GM18951 (cell line): ENCODE measurements at regions not wholly inside any gene's neighbourhood (a gene's known extent, or its start where the extent isn't known, plus 50 kb on each side); places are given as distances from the start of the nearest gene placed in this dataset.

ENCODE experiments used
- POLR2A ChIP-seq: IDR thresholded peaks from 4 replicates; pipeline ENCODE4 v1.6.1; 2011; ENCODE audit warnings: mild to moderate bottlenecking; ENCODE audit not compliant: insufficient read length, insufficient read depth; ENCODE audit errors: extremely low read depth
- in situ Hi-C: fragments of 300-500 bp; cut with MboI; formaldehyde crosslinking; loops from one replicate; pipeline ENCODE4 v1.12.0; 2022; ENCODE audit warnings: low sequenced_read_pairs, mixed read lengths, inconsistent platforms; ENCODE audit not compliant: unreplicated experiment

DNA sequence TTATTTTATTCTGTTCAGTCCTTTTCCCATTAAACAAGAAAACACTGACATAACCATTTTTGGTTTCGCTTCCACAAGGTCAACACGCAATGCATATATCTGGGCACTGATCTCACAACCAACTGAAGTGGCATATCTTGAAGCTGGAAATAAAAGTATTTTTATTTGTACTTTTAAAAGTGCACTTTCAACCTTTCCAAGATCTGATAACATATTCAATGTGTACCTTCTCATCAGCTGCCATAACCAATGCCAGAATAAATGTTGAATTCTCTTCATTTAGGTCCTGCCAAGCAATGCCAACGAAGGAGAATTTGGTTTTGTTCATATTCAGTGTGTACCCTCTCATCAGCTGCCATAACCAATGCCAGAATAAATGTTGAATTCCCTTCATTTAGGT is 148.9 kb upstream of the CEP126 start:
- TF ChIP-seq POLR2A = no peak
- in situ Hi-C loops = no loop called here

DNA sequence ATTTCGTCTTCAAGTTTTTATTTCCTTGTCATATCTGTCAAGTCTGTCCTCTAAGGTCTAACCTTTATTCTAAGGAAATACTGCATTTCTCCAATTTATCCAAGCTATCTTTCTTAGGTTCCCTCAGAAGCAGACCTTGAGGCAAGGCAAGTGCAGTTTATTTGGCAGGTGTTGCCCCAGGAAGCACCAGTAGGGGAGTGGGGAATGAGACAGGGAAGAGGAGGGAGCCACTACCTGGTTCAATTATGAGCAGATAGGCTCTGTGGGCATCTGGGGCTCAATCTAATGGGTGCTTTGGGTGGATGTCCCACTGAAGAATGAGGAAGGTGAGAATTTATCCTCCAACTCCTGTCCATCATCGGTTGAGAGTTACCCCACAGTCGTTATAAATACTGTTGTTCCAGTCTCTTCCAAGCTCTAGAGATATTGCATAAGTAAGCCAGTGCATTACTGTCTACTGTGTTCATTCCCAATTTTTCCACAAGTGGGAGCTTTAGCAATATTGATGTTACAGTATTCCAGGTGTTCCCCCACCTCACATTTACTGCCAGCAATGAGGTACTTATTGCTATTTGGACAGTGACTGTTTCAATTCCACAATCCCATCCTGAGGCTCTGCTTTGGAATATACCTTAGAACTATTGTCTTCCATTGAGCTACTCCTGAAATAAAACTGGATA is 154.9 kb upstream of the CEP126 start:
- in situ Hi-C loops = no loop called here

DNA sequence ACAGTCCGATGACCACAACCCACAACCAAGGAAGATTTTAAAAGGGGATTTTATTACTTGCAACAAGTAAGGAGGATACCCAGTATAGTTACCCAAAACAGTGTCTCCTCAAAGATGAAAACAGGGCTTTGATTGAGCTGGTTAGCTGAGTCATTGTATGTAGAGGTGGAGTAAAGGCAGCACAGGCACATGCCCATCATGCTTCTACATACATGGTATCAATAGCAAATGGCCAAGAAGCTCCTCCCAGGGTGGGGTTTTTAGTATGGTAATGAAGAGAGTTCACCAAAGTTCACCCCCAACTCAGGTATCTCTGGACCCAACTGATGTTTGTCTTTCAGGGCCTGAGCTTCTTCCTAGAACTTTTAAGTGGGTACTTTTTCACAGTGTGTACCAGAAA is 157.1 kb upstream of the CEP126 start:
- TF ChIP-seq POLR2A = no peak
- in situ Hi-C loops = no loop called here

More for the DNA sequence above, 154.9 kb upstream of the CEP126 start:
- no peak for TF ChIP-seq POLR2A

DNA sequence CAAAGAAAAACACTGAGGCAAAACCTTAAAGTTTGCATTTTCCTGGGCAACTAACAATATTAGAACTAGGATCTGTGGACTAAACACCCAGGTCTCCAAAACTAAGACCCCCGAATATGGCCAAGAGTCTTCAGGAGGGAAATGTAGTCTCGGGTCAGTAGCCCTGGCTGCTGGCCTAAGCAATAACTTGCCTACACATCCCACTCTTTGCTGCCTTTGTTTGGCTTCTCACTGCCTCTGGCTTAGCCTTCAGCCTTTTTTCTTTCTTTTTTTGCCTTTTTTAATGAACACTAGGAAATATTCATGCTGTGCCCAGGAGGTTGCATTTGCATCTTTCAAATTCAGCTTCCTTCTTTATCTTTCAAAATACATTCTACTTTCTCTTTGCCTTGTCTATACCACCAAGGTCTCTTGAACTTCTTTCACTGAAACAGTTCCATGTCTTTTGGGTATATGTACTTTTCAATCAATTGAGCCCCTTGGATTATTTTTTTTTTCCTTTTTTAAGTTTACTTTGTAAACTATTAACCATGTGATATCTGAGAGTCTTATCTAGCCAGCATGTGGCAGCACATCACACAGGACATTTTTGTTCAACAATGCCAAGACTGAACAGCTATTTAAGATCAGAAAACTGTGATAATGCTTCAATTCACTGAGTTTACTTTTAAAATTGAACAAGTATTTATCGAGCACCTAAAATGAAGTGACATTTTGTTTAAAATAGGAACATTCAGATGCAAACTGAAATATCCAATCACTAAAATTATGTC is 165.0 kb upstream of the TRPC6 start:
- in situ Hi-C loops = no loop called here
- TF ChIP-seq POLR2A = no peak

DNA sequence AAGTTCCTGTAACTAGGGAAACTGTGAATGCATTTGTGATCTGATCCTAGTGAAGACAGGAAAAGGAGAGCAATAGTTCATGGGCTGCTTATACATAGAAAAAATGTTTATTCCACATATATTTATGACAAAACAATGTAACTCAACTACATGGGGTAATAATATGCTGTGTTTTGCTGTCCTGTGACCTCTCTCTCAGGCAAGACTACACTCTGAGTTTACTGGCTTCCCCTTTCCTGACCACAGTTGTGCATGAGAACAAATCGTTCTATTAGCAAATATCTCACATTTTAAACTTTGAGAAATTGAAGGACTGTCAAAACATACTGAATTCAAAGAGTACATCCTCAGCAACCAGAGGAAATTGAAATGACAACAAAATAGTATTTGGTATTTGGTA is 161.9 kb upstream of the TRPC6 start:
- no peak for TF ChIP-seq POLR2A
- in situ Hi-C loops = no loop called here

DNA sequence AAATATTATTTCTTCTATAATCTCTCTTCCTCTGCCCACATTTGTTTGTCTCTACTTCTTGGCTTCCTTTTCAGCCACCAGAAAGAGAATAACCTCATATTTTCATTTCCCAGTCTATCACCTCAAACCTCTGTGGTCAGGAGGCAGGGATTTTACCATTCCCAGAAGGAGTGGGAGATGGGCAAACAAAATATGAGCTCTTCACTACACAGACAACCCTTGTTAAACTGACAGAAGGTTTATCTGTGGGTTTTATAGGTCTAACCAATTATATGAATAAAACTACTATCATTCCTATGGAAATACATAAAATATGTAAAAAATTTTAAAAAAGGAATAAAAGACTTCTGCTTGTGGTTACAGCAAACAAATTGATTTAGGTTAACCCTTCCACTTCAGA is 160.0 kb upstream of the TRPC6 start:
- in situ Hi-C loops = no loop called here
- no peak for TF ChIP-seq POLR2A

DNA sequence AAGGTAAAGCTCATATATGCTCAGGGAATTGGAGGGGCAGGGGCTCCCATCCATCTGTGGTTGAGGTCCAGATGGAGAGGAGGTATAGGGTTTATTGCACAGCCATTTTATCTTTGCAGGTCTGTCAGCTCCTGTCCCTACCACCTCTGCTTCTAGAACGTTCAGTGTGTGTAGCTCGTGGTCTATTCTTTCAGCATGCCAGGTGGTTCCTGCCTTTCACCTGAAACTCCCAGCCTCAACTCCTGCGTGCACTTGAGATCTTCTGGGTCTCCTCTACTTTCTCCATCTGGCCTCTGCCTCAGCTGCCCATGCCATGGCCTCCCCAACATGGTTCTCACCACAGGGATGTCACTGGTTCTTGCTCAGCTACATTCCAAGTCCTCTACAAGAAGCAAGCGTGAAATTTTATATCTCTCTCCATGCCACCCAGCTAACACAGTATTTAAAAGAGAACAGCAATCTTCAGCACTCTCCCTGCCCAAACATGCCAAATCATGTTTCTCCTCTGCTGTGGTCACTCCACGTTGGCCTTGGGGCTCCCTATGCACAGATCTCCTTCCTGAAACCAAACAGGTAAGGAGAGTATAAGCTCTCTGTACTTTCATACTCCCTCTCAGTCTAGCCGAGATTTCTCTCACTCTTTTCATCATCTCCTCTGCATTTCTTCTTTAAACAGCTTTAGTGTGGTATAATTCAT is 157.8 kb upstream of the TRPC6 start:
- in situ Hi-C loops = no loop called here
- TF ChIP-seq POLR2A = no peak

DNA sequence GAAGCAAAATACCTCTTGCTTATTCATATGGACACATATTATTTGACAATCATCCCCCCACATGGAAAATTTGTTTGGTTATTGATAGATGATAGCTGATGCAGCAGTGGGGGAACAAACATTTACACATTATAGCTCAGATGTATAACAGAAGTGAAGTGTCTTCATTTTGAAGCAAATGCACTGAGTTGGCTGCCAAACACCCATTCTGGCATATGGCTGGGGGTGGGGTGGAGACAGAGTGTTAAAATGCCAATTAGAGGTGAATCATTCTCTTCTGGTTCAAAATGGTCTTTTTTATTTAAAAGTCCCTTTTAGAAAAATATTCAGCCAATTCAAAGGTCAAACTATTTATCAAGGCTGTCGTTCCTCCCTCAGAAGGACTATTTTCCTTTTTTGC is 157.3 kb upstream of the TRPC6 start:
- in situ Hi-C loops = no loop called here
- TF ChIP-seq POLR2A = no peak

DNA sequence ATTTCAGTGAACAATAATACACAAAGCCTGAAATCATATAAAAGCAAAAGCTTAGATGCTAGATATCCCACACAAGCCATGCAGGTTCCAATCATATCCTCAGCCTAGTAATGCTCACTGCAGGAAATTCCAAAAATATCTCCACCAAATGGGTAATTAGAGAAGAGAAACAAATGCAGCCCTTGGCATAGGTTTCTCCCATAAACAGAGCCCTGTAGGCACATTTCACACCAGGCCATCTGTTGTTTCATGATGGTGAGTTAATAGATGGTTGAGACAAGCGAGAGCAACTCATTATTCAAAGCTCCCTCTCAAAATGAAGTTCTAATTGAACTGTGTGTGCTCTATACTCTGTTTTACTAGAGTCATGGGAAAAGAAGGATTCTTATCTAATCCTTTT is 154.6 kb upstream of the TRPC6 start:
- in situ Hi-C loops = no loop called here
- no peak for TF ChIP-seq POLR2A

DNA sequence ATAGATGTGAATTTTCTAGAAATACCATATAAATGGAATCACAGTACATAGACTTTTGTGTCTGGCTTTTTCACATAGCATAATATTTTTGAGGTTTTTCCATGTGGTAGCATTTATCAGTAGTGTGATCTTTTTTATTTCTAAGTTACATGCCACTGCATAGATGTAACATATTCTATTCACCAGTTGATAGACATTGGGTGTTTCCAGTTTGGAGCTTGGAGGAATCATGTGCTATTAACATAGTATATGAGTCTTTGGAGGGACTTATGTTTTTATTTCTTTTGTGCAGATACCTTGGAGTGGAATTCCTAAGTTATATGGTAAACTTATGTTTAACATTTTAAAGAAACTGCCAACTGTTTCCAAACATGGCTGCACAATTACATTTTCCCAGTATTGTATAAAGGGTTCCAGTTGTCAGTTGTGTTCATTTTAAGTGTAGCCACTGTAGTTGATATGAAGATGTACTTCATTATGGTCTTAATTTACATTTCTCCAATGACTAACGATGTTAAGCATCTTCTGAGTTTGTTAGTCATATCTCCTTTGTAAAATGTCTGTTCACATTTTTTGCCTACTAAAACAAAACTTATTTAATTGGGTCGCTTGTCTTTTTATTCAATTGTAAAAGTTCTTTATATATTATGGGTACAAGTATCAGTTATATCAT is 145.7 kb upstream of the TRPC6 start:
- no peak for TF ChIP-seq POLR2A

DNA sequence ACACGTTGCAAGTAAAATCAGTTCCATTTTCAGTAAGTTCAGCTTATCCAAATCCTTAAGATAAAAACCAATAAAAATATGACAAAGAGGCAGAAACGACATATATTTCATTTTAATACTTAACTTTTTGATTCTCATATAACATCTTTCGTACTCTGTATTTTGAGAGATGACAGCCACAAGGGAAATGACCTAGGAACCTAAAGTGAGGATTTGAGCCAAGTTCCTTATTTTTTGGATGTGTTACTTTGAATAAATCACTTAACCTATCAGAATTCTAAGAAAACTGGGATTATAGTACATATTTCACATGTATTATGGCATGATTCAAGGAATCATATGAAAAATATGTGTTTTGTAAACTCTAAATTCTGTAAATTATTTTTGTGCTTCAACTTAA is 143.6 kb upstream of the TRPC6 start:
- in situ Hi-C loops = no loop called here

More for the DNA sequence above, 145.7 kb upstream of the TRPC6 start:
- in situ Hi-C loops = no loop called here

DNA sequence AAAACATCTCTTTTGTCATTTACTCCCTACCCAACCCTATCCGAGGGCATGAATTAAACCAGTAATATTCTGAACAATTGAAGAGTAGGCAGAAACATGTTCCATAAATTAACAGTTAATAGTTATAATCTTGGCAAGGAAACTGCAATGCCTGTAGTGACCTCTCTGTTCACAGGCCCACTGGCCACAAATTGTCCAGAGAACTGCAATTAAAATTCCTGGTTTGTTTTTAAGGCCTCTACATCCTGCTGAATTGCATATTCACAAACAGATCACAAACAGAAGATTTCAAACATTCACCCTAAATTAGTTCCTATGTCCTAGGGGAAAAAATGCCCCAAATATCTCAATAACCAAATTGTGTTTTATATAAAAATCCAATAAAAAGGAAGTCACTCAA is 143.2 kb upstream of the TRPC6 start:
- in situ Hi-C loops = no loop called here
- TF ChIP-seq POLR2A = no peak

More for the DNA sequence above, 143.6 kb upstream of the TRPC6 start:
- no peak for TF ChIP-seq POLR2A

DNA sequence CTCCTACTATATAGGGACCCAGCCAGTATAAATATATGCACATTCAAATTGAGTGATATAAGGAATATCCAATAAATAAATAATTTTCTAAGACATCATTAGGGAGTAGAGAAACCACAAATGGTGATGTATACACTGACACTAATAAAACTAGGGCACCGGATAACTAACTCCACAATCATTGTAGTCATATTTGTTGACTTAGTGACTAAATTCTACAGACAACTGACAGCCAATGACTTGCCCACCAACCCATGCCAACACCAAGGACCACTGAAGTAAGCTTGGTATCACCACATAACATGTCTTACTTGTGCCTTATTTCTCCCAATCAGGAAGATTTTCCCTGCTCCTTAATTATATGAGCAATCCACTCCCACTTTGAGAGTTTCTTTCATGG is 139.6 kb upstream of the TRPC6 start:
- TF ChIP-seq POLR2A = no peak
- in situ Hi-C loops = no loop called here
